ENCODE measurements at regions not wholly inside any gene's neighbourhood (a gene's known extent, or its start where the extent isn't known, plus 50 kb on each side); places are given as distances from the start of the nearest gene placed in this dataset.

- TF ChIP-seq CTCF (IDR thresholded peaks at IDR 0.05): no peak
Observed at GRCh38 chr13:97120346-97120745, 101.8 kb upstream of the MBNL2 start.

DNA sequence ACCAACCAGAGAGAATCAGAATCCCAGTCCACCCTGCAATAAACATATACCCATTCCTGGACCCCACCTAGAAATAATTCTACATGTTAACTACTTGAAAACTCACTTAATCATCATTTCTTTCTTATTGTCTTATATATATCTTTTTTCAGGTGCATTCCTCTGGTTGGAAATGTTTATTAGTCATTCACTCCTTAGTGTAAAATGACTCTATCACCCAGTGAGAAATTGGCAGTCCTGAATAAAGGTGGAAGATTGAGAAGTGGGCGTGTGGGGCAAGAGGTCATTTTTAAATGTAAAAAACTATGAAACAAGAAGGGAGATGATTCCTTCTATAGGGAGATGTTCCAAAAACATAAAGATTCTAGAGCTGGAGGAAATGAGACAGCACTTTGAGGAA lies 101.2 kb upstream of the MBNL2 start:
- no peak for TF ChIP-seq CTCF (IDR thresholded peaks at IDR 0.05)

- TF ChIP-seq CTCF (IDR thresholded peaks at IDR 0.05): no peak
Observed at GRCh38 chr13:97121894-97122293, 100.2 kb upstream of the MBNL2 start.

DNA sequence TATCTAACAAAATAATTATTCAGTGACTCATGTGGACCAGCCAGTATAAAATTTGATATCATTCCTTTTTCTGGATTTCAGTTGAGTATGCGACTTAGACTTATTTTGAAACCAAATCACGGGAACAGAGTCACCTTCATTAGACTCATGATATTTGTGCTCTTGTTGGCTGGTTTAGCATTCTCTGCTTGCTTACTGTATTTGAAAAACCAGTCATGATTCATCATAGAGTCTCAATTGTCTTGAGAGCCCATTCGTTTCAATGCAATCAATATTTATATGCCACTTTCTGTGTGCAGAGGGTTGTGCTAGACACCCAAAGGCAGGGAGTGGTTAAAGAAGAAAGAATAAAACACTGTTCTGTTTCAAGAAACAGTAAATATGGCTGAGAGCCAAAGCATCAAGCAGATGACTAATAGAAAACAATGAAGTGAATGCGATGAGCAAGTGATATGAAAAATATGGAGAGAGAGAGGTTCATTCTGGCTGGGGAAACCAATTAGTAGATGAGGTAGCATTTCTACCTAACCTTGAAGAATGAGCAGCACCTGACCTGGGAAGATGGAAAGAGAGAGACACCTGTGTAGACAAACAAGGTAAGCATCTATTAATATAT lies 99.6 kb upstream of the MBNL2 start:
- TF ChIP-seq CTCF (IDR thresholded peaks at IDR 0.05): no peak

DNA sequence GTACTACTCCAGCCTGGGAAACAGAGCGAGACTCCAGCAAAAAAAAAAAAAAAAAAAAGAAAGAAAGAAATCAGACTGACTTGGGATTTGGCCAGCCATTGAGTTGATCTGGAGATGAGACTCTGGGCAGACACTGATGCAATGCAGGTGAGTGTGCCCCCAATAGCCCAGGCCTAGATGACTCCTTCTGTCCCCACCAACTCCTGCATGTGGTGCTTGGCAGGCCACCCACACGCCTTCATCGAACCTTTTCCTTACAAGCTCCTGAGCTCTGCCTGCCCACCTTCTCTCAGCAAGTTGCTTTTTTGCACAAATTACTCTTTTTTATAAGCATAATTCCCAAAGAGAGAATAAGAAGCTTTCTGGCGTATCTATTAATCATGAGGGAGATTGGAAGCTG lies 97.9 kb upstream of the MBNL2 start:
- no peak for TF ChIP-seq CTCF (IDR thresholded peaks at IDR 0.05)

- TF ChIP-seq CTCF (IDR thresholded peaks at IDR 0.05): no peak
Observed at GRCh38 chr13:97124915-97125809, 97.0 kb upstream of the MBNL2 start.

DNA sequence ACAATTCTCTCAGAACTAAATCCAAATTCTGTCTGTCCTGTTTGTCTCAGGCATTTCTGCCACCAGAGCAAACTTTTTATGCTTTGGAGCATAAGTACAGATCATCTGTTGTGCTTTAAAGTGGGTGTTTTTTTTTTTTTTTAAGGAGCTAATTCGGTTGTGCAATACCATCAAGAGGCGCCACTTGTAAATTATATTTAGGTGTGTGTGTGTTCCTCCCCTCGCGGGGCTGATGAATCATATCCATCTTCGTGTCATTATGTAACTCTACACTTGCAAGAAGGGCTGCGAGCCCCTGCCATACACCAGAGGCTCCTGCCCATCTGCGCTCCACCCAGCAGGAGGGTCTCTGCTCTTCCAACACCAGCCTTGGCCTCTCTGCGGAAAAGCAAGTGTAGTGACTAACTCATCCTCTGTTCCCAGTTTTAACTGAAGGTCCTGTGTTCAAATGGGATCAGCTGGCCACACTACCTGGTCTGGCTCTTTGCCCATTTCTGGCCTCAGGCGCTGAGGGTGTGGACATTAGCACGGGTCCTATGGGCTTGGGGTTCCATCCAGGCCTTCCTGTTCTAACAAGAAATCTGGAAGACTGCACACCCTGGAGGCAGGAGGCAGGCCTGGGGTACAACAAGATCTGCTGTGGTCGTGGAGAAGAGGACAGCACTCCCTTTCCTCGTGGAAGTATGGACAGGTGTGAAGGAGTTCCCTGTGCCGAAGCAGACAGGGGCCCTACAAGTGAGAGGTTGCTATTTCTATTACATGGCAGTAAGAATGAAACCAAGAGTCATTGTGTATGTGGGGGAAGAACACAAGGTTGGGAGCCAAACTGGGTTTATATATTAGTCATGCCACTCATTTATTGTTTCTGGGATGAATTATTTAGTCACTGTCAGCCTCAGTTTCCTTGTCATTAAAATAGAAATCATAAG lies 96.1 kb upstream of the MBNL2 start:
- no peak for TF ChIP-seq CTCF (IDR thresholded peaks at IDR 0.05)
